ENCODE measurements at regions not wholly inside any gene's neighbourhood (a gene's known extent, or its start where the extent isn't known, plus 50 kb on each side); places are given as distances from the start of the nearest gene placed in this dataset.

DNA sequence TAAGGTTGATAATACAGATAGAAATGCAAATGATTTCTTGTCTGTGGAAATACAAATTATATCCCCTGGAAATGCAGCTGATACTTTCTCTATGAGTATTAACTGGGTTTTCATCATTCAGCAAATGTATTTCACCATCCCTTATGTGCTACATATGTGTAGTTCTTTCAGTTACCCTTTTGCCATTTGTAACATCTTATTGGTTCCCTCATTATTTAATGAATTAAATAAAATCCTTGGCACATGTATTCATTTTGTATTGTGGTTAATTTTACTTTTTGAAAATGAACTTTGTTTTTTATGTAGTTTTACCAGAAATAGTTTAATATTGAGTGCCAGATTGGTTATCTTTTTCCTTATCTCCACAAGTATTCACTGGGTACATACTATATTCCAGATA is 89.9 kb upstream of the DEPDC1 start (continued):
- TF ChIP-seq, protein P1, sequence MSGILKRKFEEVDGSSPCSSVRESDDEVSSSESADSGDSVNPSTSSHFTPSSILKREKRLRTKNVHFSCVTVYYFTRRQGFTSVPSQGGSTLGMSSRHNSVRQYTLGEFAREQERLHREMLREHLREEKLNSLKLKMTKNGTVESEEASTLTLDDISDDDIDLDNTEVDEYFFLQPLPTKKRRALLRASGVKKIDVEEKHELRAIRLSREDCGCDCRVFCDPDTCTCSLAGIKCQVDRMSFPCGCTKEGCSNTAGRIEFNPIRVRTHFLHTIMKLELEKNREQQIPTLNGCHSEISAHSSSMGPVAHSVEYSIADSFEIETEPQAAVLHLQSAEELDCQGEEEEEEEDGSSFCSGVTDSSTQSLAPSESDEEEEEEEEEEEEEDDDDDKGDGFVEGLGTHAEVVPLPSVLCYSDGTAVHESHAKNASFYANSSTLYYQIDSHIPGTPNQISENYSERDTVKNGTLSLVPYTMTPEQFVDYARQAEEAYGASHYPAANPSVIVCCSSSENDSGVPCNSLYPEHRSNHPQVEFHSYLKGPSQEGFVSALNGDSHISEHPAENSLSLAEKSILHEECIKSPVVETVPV (CRISPR knock-in tag; IDR thresholded peaks at IDR 0.05) = no peak
- TF ChIP-seq ZFP3 (CRISPR knock-in tag; IDR thresholded peaks at IDR 0.05) = no peak
- TF ChIP-seq, protein P2, sequence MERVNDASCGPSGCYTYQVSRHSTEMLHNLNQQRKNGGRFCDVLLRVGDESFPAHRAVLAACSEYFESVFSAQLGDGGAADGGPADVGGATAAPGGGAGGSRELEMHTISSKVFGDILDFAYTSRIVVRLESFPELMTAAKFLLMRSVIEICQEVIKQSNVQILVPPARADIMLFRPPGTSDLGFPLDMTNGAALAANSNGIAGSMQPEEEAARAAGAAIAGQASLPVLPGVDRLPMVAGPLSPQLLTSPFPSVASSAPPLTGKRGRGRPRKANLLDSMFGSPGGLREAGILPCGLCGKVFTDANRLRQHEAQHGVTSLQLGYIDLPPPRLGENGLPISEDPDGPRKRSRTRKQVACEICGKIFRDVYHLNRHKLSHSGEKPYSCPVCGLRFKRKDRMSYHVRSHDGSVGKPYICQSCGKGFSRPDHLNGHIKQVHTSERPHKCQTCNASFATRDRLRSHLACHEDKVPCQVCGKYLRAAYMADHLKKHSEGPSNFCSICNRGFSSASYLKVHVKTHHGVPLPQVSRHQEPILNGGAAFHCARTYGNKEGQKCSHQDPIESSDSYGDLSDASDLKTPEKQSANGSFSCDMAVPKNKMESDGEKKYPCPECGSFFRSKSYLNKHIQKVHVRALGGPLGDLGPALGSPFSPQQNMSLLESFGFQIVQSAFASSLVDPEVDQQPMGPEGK (CRISPR knock-in tag; IDR thresholded peaks at IDR 0.05; ENCODE audit: borderline replicate concordance) = no peak
- no peak for TF ChIP-seq RARB (CRISPR knock-in tag; IDR thresholded peaks at IDR 0.05)
- no peak for TF ChIP-seq ISL1 (CRISPR knock-in tag; IDR thresholded peaks at IDR 0.05)
- TF ChIP-seq PPARA (CRISPR knock-in tag; IDR thresholded peaks at IDR 0.05; ENCODE audit: borderline replicate concordance) = no peak
- no peak for TF ChIP-seq ESRRG (CRISPR knock-in tag; IDR thresholded peaks at IDR 0.05)
- TF ChIP-seq POU6F1 (CRISPR knock-in tag; IDR thresholded peaks at IDR 0.05; ENCODE audit: borderline replicate concordance, low read depth) = no peak

DNA sequence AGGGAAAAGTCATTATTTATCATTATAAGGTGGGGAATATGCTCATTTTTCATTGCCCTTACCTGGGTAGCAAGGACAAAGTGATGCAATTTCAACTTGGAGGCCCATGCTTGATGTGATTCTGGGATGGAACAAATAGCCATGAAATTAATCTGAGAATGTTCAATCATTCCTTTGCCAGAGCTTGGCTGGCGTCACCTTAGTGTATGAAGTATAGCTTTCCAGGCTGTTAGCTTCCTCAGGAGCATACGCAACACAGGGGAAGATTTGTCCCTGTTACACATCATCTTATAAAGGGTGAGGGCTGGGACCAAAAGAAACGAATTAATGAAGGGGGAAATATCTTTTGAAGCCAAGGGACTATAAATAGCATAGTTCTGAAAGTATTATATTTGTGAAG is 91.4 kb upstream of the DEPDC1 start:
- no peak for TF ChIP-seq TOX (CRISPR knock-in tag; IDR thresholded peaks at IDR 0.05; ENCODE audit: borderline replicate concordance)
- TF ChIP-seq ZNF8 (CRISPR knock-in tag; IDR thresholded peaks at IDR 0.05) = no peak
- TF ChIP-seq, protein P3, sequence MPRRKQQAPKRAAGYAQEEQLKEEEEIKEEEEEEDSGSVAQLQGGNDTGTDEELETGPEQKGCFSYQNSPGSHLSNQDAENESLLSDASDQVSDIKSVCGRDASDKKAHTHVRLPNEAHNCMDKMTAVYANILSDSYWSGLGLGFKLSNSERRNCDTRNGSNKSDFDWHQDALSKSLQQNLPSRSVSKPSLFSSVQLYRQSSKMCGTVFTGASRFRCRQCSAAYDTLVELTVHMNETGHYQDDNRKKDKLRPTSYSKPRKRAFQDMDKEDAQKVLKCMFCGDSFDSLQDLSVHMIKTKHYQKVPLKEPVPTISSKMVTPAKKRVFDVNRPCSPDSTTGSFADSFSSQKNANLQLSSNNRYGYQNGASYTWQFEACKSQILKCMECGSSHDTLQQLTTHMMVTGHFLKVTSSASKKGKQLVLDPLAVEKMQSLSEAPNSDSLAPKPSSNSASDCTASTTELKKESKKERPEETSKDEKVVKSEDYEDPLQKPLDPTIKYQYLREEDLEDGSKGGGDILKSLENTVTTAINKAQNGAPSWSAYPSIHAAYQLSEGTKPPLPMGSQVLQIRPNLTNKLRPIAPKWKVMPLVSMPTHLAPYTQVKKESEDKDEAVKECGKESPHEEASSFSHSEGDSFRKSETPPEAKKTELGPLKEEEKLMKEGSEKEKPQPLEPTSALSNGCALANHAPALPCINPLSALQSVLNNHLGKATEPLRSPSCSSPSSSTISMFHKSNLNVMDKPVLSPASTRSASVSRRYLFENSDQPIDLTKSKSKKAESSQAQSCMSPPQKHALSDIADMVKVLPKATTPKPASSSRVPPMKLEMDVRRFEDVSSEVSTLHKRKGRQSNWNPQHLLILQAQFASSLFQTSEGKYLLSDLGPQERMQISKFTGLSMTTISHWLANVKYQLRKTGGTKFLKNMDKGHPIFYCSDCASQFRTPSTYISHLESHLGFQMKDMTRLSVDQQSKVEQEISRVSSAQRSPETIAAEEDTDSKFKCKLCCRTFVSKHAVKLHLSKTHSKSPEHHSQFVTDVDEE (CRISPR knock-in tag; IDR thresholded peaks at IDR 0.05) = no peak
- TF ChIP-seq ISL1 (CRISPR knock-in tag; IDR thresholded peaks at IDR 0.05) = no peak
- TF ChIP-seq ZC3H10 (CRISPR knock-in tag; IDR thresholded peaks at IDR 0.05) = no peak
- no peak for TF ChIP-seq ARNTL (CRISPR knock-in tag; IDR thresholded peaks at IDR 0.05; ENCODE audit: borderline replicate concordance, low read depth)
- TF ChIP-seq, protein P2 (CRISPR knock-in tag; IDR thresholded peaks at IDR 0.05; ENCODE audit: borderline replicate concordance) = no peak
- TF ChIP-seq ESRRG (CRISPR knock-in tag; IDR thresholded peaks at IDR 0.05) = no peak
- TF ChIP-seq CREB5 (CRISPR knock-in tag; IDR thresholded peaks at IDR 0.05; ENCODE audit: low read depth) = no peak
- ATAC-seq = no peak

GRCh38 chr1:68590473-68590872 is 93.6 kb upstream of the DEPDC1 start:
- ATAC-seq = peak; percentile 36; the same call in 1 of the 3 replicates
- TF ChIP-seq ZNF70 (CRISPR knock-in tag; IDR thresholded peaks at IDR 0.05) = no peak
- TF ChIP-seq OSR1 (CRISPR knock-in tag; IDR thresholded peaks at IDR 0.05) = no peak

- TF ChIP-seq ZNF565 (CRISPR knock-in tag; conservative IDR thresholded peaks at IDR 0.05; ENCODE audit: low read depth) = no peak
- no peak for TF ChIP-seq ARNTL (CRISPR knock-in tag; IDR thresholded peaks at IDR 0.05; ENCODE audit: borderline replicate concordance, low read depth)
- no peak for TF ChIP-seq ZFP3 (CRISPR knock-in tag; IDR thresholded peaks at IDR 0.05)
- no peak for TF ChIP-seq CSDC2 (CRISPR knock-in tag; IDR thresholded peaks at IDR 0.05)
- no peak for TF ChIP-seq BACH2 (CRISPR knock-in tag; IDR thresholded peaks at IDR 0.05; ENCODE audit: borderline replicate concordance)
- TF ChIP-seq RARB (CRISPR knock-in tag; IDR thresholded peaks at IDR 0.05) = no peak
- no peak for TF ChIP-seq TOX (CRISPR knock-in tag; IDR thresholded peaks at IDR 0.05; ENCODE audit: borderline replicate concordance)
- no peak for TF ChIP-seq CREB5 (CRISPR knock-in tag; IDR thresholded peaks at IDR 0.05; ENCODE audit: low read depth)
- TF ChIP-seq ESRRG (CRISPR knock-in tag; IDR thresholded peaks at IDR 0.05) = no peak
- TF ChIP-seq TCF4 (CRISPR knock-in tag; IDR thresholded peaks at IDR 0.05; ENCODE audit: borderline replicate concordance) = no peak
- TF ChIP-seq ZC3H10 (CRISPR knock-in tag; IDR thresholded peaks at IDR 0.05) = no peak
- no peak for TF ChIP-seq PPARA (CRISPR knock-in tag; IDR thresholded peaks at IDR 0.05; ENCODE audit: borderline replicate concordance)
- TF ChIP-seq SNAI2 (CRISPR knock-in tag; IDR thresholded peaks at IDR 0.05) = no peak
- ATAC-seq = no peak
Measured at GRCh38 chr1:68594851-68595250, 98.0 kb upstream of the DEPDC1 start.
